SW480 (cell line): ENCODE measurements at regions not wholly inside any gene's neighbourhood (a gene's known extent, or its start where the extent isn't known, plus 50 kb on each side); places are given as distances from the start of the nearest gene placed in this dataset.
"Not testable (repeated sequence)": the region's sequence is repeated elsewhere in the genome, so short reads cannot be mapped to it uniquely, and the experiment has no call there.

Experiments used
- DNase-seq: peaks from one replicate; pipeline ENCODE4 v3.0.0-alpha.2; 2016; ENCODE audit warnings: low spot score

DNA sequence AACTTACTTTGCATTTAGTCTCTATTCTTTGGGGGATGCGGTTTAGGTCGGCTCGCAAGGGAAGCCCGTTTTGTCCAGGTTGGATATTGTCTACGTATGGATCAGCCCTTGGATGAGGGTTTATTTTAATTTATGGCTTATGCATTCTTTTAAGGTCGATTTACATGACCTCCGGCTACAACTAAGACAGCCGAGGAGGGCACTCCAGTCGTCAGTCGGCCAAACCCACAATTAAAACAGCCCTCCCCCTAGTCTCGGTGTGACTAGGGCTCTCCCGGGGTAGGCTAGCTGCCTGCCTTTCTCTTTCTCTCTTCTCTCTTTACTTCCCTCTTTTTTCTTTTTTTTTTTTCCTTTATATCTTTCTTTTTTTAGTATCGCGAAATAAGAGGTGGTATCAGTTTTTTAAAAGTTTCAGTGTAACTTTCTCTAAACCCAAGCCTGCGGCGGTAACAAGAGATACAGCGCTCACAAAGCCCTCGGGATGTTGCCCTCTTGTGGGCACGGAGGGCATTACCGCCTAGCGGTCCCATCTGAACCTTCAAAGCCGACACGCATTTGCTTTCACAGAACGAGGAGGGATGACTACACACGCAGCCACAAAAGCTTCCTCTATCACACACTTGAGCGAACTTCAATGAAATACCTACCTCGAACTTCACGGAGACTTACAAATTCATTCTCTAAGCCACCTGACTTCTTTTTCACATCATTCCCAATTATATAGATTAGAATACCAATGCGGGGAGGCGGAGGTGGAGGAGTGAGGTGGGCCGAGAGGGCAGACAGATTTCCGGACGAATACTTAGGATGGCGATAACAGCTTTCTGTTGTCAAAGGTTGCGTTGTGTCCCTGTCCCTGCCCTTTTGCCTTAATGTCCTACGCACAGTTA is 132.3 kb upstream of the C11orf58 start:
- DNase-seq, result peak; percentile 88

GRCh38 chr11:16605389-16605893 is 133.0 kb upstream of the C11orf58 start:
- DNase-seq, result peak; percentile 12

DNA sequence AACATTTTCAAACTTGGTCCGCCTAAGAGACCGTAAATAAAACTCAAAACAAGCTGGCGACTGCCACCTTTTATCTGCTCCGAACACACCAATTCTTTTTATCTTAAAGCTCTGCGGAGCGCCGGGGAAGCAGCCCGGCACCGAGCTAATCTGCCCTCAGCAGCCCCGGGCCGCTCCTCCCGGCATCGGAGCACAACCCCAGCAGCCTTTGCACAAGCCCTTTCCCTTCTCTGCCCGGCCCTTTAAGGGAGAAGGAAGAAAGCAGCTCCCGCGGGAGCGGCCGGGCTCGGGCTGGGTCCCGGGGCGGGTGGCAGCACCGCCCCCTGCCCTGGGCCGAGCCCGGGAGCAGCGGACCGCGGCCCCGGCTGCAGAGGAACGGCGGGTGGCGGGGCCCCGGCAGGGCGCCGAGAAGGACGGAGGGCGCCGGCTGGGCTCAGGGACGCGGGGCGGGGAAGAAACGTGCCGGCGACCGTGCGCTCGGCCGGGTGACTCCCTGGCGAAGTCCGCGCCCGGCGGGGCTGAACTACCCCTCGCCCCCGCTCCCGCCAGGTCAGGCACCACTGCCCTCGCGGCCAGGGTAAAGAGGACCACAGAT is 133.6 kb upstream of the C11orf58 start:
- peak; percentile 51 for DNase-seq

DNA sequence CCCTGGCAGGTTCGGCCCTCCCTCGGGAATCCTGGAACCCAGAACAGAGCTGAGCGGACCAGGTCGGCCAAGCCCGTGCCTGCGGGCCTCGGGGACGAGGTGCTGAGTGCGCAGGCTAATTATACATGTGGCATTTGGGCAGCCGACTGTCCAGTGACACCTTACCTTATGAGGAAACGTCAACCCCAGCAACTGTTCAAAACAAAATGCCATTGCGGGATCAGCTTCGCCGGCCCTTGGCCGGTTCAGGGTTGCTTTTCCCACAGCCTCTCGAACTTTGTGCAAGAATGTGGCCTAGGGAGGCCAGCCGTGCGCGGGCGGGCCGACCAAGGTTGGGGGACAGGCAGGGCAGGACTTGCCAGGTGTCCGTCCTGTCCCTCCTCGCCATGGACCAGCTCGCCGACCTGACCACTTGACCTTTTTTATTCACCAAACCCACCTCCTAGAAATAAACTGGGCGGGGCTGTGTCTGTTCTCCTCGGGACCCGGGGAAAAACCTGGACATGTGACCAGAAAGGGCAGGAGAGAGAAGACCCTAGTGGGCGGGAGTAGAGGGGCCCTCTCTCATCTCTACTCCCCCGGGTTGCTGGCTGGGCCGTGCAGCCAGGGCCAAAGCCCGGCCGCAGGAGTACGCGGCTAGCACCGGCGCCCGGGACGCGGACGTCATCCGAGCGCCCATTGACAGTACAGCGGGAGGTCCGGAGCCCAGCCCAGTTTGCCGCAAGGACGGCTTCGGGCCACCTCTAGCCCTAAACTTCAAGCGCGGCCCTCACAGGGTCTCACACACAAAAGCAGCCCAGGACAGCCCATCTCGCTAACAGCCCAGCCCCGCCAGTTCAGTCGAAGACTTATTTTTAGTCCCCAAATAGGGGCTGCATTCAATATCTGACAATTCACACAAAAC is 134.3 kb upstream of the C11orf58 start:
- DNase-seq, result peak; percentile 27

DNA sequence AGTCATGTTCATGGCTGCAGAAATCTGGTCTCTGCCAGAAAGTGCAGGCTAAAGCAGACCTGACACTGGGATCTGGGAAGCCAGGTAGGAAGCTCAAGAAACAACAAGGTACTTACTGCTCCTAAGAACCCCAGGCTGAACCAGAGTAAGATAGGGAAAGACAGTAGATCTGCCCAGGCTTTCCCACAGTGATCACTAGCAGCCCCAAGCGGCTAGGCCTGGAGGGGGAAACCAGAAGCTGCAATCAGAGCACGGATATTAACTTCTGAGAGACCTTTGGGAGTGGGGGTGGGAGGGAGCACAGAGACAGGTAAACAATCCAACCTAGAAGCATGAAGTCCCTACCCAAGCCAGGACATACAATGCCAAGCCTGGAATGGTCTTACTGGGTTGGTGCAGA is 135.2 kb upstream of the C11orf58 start:
- no peak for DNase-seq

DNA sequence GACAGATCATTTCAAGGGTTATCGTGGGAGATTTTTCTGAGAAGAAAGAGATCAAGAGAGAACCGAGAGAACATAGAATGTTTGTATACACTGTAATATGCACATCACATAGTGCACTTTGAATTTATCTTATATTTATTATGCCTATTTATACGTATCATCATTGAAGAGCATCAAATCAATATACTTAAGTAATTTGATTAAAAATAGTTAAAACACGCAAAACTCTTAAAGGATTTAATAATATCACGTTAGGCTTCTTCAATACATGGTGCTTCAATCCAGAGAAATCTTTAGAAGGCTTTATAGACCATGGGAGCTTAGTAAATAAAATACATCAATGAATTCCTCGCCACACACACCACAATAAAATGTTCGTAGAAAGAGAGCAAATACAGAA is 139.5 kb upstream of the C11orf58 start:
- DNase-seq, result no peak

DNA sequence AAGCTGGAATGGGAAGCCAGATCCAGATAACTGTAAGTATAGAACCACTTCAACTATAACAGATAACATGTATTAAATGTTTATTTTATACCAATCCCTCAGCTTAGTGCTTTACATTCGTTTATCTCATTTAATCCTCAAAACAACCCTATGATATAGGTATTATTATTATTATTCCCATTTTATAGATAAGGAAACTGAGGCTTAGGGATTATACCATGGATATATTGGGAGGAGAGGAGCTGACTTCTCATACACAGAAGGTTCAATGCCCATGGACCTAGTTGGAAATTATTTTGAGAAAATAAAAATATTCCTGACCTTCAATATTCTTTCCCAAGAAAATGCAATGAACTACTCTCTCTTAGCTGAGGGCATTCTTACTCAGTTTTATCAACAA is 140.4 kb upstream of the C11orf58 start:
- no peak for DNase-seq

GRCh38 chr11:16596231-16596630 is 142.2 kb upstream of the C11orf58 start:
- no peak for DNase-seq

DNA sequence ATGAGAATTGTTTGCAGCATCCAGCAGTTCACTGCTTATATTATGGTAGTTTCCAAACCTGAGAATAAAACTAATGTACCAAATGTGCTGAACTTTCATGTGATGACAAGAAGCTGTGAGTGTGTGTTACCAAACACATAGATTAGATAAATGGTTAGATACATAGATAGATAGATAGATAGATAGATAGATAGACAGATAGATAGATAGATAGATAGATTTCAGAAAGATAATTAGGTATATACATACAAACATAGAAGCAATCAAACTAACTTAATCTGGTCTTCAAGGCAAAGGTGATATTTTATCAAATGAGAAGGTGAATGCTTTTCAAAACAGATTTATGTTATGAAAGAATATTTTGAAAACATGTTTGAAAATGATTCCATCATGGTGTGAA is 147.3 kb upstream of the C11orf58 start:
- no peak for DNase-seq

- DNase-seq, result no peak
Observed at GRCh38 chr11:16587670-16588069, 150.8 kb upstream of the C11orf58 start.

DNA sequence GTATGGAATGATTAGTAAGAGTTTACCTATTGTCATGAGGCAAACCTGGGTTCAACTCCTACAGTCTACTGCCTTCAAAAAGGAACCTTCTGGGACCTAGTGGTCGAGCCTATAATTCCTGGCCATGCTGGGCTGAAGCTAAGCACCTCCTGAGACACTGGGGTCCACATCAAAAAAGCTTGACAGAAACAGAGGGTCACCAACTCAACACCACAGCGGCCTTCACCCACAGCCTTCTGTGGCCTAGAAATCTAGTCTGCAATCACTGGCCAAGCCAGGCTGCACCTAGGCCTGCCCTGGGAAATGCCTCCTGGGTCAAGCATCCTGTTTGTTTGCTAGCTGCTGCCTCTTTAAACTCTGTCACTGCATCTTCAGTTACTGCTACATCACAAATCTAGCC is 153.9 kb upstream of the C11orf58 start:
- no peak for DNase-seq

- DNase-seq, result not testable (repeated sequence)
Observed at GRCh38 chr11:16581078-16581477, 157.4 kb upstream of the C11orf58 start.

GRCh38 chr11:16577490-16577889 is 161.0 kb upstream of the C11orf58 start:
- no peak for DNase-seq

DNA sequence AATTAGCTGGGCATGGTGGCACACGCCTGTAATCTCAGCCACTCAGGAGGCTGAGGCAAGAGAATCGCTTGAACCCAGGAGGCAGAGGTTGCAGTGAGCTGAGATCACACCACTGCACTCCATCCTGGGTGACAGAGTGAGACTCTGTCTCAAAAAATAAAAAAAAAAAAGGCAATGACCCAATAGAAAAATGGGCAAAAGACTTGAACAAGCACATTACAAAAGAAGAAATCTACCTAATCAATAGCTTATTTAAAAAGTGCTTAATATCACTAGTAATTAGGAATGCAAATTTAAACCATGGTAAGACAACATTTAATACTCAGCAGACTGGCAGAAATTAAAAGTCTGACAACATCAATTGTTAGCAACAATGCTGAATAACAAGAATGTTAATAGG is 163.6 kb upstream of the C11orf58 start:
- DNase-seq, result not testable (repeated sequence)

DNA sequence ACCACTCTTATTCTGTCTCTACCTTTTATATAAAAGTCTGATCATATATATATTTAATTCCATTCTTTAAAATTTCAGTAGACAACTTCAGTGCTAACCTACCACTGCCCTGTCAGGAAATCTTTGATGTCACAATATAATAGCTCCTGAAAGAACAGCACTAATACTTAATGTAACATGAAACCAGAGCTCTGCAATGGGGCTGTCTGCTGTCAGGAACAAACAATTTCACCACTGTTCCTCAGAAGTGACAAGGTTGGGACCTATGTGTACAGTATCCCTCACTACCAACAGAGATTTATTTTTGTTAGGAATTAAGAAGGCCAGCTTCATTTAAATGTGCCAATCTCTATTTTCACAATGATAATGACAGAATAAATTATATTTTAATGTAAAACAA is 165.5 kb upstream of the C11orf58 start:
- DNase-seq, result peak; percentile 33

- no peak for DNase-seq
Observed at GRCh38 chr11:16561150-16561549, 177.3 kb upstream of the C11orf58 start.

GRCh38 chr11:16558494-16558893 is 180.0 kb upstream of the C11orf58 start:
- no peak for DNase-seq

- DNase-seq, result no peak
Observed at GRCh38 chr11:16555956-16556355, 182.5 kb upstream of the C11orf58 start.

- DNase-seq, result no peak
Observed at GRCh38 chr11:16554361-16554760, 184.1 kb upstream of the C11orf58 start.

DNA sequence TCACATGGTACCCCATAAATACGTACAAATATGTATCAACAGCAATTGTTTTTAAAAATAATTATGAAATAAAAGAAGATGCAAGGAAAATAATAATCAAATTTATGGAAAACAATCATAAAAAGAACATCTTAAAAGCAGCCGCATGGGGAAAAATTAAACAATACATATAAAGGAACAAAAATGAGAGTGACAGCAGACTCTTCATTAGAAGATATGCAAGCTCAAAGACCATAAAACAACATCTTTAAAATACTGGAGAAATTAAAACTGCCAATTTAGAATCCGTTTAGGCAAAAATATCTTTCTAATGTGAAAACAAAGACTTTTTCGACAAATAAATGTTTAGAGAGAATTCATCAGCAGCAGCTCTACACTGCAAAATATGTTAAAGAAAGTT is 190.6 kb upstream of the C11orf58 start:
- no peak for DNase-seq

DNA sequence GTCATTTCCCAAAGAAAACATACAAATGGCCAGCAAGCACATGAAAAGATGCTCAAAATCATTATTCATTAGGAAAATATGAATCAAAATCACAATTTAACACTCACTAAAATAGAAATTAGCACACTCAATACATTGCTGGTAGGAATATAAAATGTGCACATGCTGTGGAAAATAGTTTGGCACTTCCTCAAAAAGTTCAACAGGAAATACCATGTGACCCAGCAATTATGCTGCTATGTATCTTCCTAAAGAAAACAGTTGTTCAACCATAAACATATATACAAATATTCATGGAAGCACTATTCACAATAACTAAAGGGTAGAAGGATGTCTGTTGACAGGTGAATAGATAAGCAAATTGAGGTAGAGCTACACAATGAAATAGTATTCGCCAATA is 187.3 kb upstream of the SOX6 start:
- DNase-seq, result no peak

- no peak for DNase-seq
Observed at GRCh38 chr11:16542353-16542752, 186.0 kb upstream of the SOX6 start.
